ENCODE measurements at regions not wholly inside any gene's neighbourhood (a gene's known extent, or its start where the extent isn't known, plus 50 kb on each side); places are given as distances from the start of the nearest gene placed in this dataset.

GRCh38 chr1:70581661-70582060 lies 170.6 kb downstream of the CTH start (continued):
- TF ChIP-seq FOSL1 (IDR thresholded peaks at IDR 0.05; ENCODE audit: insufficient read depth, low read depth, low read length) (no peak), SP4 (IDR thresholded peaks at IDR 0.05; ENCODE audit: low read length) (no peak), POLR2AphosphoS5 (IDR thresholded peaks at IDR 0.05; ENCODE audit: low read depth, low read length) (no peak), RBBP5 (IDR thresholded peaks at IDR 0.05; ENCODE audit: borderline replicate concordance, low read depth, low read length) (no peak), SP2 (IDR thresholded peaks at IDR 0.05; ENCODE audit: low read length) (no peak), TEAD4 (IDR thresholded peaks at IDR 0.05; ENCODE audit: low read depth, low read length) (no peak)
